DMS 273 treated with DMSO at 0.1 percent for 48 hours (cell line): ENCODE measurements at regions not wholly inside any gene's neighbourhood (a gene's known extent, or its start where the extent isn't known, plus 50 kb on each side); places are given as distances from the start of the nearest gene placed in this dataset.

Source experiments
- DNase-seq: peaks from one replicate; lab custom pipeline; 2025; lab: John Stamatoyannopoulos, UW

DNA sequence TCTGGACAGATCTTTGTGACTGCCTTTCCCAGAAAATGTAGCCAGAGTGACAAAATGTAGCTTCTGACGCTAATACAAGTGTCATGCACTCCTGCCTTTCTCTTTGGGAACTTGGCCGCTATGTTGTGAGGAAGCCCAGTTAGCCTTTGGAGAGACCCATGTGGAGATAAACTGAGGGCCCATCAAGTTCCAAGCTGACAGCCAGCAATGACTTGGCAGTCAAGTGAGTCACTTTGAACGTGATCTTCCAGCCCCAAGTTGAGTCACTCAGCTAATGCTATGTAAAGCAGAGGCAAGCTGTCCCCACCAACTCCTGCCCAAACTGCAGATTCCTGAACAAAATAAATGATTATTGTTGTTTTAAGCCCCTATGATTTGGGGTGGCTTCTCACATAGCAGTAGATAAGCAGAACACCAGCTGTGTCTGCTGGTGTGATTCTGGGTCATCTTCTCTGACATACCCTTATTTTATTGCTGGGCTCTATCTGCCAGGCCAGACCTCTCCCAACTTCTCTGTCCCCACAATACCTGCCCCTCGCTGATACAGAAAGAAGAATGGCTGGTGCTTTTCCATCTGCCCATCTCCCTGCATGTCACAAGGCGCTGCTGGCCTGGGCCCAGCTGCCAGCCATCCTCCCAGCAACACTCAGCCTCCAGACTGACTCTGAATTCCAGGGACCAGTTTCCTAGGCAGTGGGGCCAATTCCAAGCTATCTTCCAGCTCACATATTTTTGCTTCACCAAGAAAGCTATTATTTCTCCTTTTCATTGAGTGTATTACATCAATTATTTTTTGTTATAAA, 274.8 kb downstream of the LRFN2 start:
- DNase-seq, result no peak

GRCh38 chr6:40308533-40309306, 278.4 kb downstream of the LRFN2 start:
- DNase-seq, result no peak

DNA sequence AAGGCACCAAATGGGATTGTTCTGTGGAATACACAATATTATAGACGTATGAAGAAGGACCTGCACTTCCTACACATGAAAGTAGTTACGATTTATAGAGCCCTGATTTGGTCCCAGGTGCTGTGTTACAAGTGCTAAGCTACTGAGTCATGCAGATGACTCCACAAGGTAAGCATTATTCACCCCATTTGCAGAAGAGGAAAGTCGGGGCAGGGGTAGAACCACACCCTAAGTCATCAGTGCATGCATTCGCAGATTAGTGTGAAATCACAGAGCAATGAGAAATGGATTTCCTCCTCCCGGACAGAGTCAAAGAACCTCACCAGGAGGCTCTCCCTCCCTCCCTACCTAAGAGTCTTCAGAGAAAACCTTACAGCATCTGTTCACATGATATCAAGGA, 279.5 kb downstream of the LRFN2 start:
- no peak for DNase-seq

DNA sequence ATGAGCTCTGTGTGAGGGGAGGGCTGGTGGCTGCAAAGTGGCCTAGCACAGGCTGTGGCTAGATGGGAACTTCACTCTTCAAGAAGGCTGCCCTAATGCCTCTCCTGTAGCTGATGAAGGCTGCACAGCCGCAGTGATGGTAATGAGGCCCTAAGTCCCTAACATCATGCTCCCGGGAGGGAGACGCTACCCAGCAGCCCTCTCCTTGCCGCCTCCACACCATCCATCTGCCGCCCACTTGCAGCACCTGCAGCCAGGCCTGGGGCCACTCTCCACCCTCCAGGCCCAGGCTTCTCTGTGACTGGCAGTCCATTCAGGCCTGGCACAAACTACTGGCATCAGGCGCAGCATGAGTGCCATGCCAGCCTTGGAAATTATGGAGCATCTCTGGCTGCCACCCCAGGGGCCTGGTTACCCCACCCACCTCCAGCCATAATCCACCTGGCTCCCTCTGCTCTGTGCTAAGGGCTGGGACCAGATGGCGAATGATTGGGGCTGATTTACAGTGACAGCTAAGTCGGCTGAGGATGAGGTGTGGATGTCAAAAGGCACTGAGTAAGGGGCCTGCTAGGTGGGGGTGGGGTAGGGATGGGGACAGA, 284.2 kb downstream of the LRFN2 start:
- DNase-seq, result peak; percentile 28

- DNase-seq, result no peak
Measured at GRCh38 chr6:40299681-40300080, 287.5 kb downstream of the LRFN2 start.

GRCh38 chr6:40298207-40298606, 289.0 kb downstream of the LRFN2 start:
- no peak for DNase-seq

GRCh38 chr6:40295251-40295950, 291.8 kb downstream of the LRFN2 start:
- no peak for DNase-seq

DNA sequence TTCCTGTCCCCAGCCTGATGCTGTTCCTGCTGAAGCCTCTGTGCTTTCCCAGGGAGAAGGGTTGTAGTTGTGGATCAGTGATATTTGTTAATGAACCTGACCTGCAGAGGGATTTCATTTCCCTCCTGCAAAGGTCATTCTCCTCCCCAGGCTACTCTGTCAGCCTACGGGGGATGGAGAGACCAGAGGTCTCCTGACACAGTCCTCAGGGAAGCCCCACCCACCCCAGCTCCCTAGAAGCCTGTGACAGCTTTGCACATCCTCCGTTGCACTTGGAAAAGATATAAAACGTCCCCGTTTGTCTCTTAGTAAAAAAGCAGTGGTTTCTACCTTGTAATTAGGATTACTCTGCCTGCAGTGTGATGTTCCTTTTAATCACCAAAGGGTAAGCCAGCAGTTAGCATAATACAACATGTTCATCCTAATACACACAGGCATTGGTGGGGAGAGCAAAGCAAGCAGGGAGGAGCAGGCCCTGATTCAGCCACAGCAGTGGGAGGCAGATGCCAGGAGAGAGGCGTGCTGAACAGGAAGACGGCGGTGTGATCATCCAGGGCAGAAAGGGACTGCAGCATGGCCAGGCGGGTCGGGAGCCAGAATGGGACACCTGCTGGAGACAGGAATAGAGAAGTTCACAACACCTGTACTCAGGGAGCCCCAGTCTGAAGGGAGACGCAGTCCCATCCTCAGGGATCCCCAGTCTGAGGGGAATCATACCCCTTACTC, 293.5 kb downstream of the LRFN2 start:
- DNase-seq, result no peak

DNA sequence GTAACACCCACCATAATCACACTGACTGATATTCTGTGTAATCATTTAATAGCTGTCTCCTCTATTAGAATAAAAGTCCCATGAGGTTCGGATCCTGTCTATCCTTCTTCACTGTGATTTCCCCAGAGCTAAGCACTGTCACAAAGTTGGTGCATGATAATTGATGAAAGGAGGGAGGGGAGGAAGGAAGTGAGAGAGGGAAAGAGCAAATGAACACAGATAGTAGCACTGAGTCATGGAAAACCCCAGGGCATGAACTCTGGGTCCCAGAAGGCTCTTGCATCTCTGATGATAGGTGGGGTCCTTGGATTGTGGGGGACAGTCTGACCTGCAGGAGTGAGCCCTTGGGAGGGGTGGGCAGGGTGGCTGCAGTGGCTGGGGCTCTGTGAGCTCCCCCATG, 294.1 kb downstream of the LRFN2 start:
- DNase-seq, result no peak

DNA sequence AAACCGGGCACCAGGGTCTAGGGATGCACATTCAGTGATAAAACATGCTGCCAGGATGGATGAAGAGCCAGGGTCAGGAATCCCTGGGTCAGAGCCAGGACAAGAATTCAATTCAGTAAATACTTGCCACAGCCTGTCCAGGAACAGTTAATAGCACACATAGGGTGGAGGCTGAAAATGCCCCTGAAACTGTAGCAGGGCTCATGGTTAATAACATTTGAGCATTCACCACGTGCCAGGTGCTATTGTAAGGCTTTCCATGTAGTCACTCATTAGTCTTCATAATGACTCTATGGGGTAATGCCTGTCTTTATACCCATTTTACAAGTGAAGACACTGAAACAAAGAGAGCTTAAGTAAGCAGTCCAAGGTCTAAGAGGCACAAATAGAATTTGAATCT, 296.3 kb downstream of the LRFN2 start:
- DNase-seq, result no peak

DNA sequence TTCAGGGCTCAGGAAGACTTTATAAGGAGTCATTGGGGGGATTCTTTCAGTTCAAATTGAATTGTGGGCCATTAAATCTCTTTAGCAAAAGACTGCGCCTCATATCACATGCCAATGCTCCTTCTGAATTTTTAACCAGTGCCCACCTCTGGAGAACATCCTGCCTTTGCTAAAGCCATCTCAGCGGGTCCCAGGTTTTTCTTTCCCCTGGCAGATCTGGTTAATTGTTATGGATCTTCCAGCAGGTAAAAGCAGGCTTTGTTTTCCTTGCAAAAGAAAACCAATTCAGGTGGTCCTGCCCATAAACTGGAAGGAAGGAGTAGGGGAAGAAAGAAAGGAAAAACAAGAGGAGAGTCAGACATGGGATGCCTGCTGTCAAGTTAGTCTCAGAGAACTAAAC, 298.2 kb downstream of the LRFN2 start:
- no peak for DNase-seq

GRCh38 chr6:40287296-40287850, 299.8 kb downstream of the LRFN2 start:
- DNase-seq, result no peak

DNA sequence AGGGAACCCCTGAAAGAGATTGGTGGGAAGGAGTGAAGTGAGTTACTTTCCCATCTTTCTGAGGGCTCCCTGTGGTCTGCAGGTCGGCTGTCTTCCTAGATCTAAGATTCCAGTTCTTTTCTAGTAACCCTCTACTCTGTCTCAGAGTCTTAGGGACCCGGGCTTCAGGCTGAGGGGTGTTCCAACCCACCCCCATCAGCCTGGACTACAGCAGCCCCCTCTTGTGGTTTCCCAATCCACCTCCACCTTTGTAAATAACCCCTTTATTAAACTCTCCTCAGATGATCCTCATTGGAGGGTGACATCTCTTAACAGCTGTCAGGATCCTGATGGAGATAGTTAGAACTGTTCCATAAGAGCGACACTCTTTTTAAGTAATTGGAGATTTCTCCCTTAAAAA, 300.4 kb downstream of the LRFN2 start:
- no peak for DNase-seq

GRCh38 chr6:40285996-40286395, 301.2 kb downstream of the LRFN2 start:
- DNase-seq, result no peak

DNA sequence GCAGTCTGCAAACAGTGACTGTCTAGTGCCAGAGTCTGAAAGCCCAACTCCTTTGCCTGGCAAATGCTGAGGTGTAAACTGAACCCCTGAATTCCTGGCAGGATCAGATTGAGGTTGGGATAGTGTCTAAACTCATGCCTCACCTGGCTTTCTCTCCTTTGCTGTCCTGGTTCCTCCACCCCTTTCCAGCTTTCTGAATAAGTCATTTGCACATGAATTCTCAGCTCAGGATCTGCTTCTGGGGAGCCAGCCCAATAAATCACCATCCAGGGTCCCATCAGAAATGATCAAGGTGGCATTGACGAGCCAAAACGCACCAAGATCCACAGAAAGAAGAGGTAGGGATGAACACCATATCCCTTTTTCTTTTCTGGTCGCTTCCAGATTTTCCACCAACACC, 301.6 kb downstream of the LRFN2 start:
- DNase-seq, result no peak

DNA sequence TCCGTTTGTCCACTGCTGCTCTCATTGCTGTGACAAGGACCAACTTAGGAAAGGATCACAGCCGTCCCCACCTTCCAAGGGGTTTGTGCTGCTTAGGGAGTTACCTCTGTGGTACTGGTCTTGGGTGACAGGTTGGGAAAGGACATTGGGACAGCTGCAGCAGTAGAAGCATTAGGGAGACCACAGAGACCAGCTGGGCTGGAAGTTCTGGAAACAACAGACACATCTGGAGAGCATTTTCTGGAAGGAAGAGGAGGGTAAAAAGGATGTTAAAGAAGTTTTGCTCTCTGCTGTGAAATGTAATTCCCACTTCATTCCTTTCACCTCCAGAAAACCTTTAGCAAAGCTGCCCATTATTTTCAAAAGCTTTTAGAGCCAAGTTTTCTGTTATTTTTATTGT, 304.2 kb downstream of the LRFN2 start:
- no peak for DNase-seq

DNA sequence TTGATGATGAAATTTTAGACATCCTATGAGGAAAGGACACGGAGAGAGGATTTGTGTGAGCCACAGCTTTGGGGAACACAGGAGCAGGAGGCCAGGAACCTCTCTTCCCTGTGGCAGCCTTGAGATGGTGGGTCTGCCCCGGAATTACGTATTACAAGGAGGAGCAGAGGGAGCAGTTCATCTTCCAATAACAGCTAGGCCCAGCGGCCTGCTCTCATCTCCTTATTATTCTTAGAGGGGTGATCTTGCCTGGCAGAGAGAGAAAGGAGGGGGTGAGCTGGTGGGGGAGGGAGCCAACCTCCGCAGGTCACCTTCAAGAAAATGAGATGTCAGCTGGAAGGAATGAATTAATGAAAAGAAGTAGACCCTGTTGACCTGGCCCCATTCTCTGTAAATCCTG, 305.8 kb downstream of the LRFN2 start:
- no peak for DNase-seq

- DNase-seq, result no peak
Measured at GRCh38 chr6:40280231-40280630, 306.9 kb downstream of the LRFN2 start.

DNA sequence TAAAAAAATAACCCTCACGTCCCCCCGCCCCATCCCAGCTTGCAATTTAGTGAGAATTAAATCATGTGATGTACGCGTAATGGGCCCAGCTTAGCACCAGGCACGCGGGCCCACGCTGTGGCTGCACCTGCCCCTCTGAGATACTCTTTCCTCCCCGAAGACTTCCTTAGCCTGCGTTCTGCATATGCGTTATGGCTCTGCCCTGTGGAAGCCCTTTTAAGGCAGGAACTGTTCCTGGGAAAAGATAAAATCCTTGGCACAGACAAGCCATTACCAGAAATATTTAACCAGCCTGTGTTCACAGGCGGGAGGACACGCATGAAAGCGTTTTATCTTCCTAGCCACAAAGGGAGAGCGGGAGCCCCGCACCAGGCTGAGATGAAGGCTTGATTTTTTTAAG, 311.0 kb downstream of the LRFN2 start:
- no peak for DNase-seq

GRCh38 chr6:40274058-40274457, 313.1 kb downstream of the LRFN2 start:
- DNase-seq, result no peak

- no peak for DNase-seq
Measured at GRCh38 chr6:40268614-40269013, 318.6 kb downstream of the LRFN2 start.

- no peak for DNase-seq
Measured at GRCh38 chr6:40268166-40268565, 319.0 kb downstream of the LRFN2 start.
